SIG-M5 (cell line): ENCODE measurements at regions not wholly inside any gene's neighbourhood (a gene's known extent, or its start where the extent isn't known, plus 50 kb on each side); places are given as distances from the start of the nearest gene placed in this dataset.
"Not testable (repeated sequence)": the region's sequence is repeated elsewhere in the genome, so short reads cannot be mapped to it uniquely, and the experiment has no call there.

Source experiments
- DNase-seq: peaks from one replicate; lab custom pipeline; 2025; lab: John Stamatoyannopoulos, UW

- no peak for DNase-seq
Measured at GRCh38 chr20:48041078-48041780, 255.9 kb upstream of the SULF2 start.

- no peak for DNase-seq
Measured at GRCh38 chr20:48040491-48040890, 255.2 kb upstream of the SULF2 start.

- DNase-seq, result no peak
Measured at GRCh38 chr20:48040051-48040450, 254.8 kb upstream of the SULF2 start.

- DNase-seq, result no peak
Measured at GRCh38 chr20:48039514-48039913, 254.2 kb upstream of the SULF2 start.

- no peak for DNase-seq
Measured at GRCh38 chr20:48038713-48039112, 253.4 kb upstream of the SULF2 start.

- DNase-seq, result not testable (repeated sequence)
Measured at GRCh38 chr20:48037798-48038197, 252.5 kb upstream of the SULF2 start.

GRCh38 chr20:48035961-48036731 is 250.9 kb upstream of the SULF2 start:
- DNase-seq, result no peak

GRCh38 chr20:48034751-48035150 is 249.5 kb upstream of the SULF2 start:
- no peak for DNase-seq

- not testable (repeated sequence) for DNase-seq
Measured at GRCh38 chr20:48033005-48033404, 247.7 kb upstream of the SULF2 start.

GRCh38 chr20:48031122-48031521 is 245.8 kb upstream of the SULF2 start:
- no peak for DNase-seq

GRCh38 chr20:48026981-48027592 is 241.8 kb upstream of the SULF2 start:
- DNase-seq, result no peak

GRCh38 chr20:48025661-48026060 is 240.4 kb upstream of the SULF2 start:
- no peak for DNase-seq

GRCh38 chr20:48025051-48025515 is 239.8 kb upstream of the SULF2 start:
- DNase-seq, result no peak

- DNase-seq, result no peak
Measured at GRCh38 chr20:48024539-48024938, 239.3 kb upstream of the SULF2 start.

GRCh38 chr20:48020696-48021095 is 235.4 kb upstream of the SULF2 start:
- DNase-seq, result not testable (repeated sequence)

GRCh38 chr20:48019940-48020339 is 234.7 kb upstream of the SULF2 start:
- DNase-seq, result no peak

GRCh38 chr20:48019496-48019895 is 234.2 kb upstream of the SULF2 start:
- DNase-seq, result no peak

- not testable (repeated sequence) for DNase-seq
Measured at GRCh38 chr20:48018851-48019250, 233.6 kb upstream of the SULF2 start.

GRCh38 chr20:48017992-48018391 is 232.7 kb upstream of the SULF2 start:
- no peak for DNase-seq

- DNase-seq, result no peak
Measured at GRCh38 chr20:48017509-48017908, 232.2 kb upstream of the SULF2 start.

- DNase-seq, result no peak
Measured at GRCh38 chr20:48015943-48016723, 230.9 kb upstream of the SULF2 start.
